ENCODE measurements at regions not wholly inside any gene's neighbourhood (a gene's known extent, or its start where the extent isn't known, plus 50 kb on each side); places are given as distances from the start of the nearest gene placed in this dataset.
A peak's percentile ranks its signal among the peaks of the same experiment; 100 is the strongest.

DNA sequence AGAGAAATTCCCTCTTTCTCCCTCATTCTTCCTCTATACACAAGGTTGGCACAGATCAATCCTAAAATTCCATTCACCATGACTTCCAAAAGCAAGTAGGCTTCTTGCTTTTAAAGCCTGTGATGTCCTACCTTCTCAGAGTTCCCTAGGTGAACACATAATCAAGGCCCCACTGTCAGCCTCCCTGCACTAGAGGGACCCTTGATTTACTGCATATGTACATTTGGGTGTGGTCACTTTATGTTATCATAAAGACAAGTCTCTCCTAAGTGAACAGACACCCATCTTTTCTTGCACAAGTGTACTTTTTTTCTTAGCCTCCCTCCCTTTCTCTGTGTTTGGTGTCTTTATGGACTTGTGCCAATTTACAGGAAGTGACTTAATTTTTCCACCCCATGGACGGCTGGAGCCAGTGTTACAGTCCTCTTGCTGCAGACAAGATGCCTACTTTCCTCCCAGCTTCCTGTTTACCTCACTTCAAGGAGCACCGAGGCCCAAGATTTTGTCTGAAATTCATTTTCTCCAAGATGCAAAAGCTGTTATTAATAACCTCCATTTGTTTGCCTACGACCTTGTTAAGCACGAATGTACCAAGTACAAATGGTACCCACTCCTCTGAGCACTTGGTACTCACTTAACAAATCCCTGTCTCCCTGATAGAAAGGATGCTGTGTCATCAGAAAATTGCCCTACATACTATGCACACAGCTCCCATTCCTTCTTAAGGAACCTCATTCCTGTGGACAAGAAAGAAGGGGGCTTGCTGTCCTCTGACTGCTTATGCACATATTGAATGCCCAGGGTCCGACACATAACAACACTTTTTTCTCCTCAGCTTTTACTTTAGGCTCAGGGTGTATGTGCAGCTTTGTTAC, 82.8 kb upstream of the SLC44A3 start:
- Histone ChIP-seq H4K20me1 (ENCODE audit: control insufficient read depth, extremely low read depth, insufficient read depth, low read length) (no peaks in the 10 kb centered on the region), H3K9ac (ENCODE audit: control insufficient read depth, extremely low read depth, insufficient read depth, low read length) (no peak overlapping the region), H3K79me2 (ENCODE audit: control insufficient read depth, insufficient read depth, low read length) (no peaks in the 10 kb centered on the region), H3K27me3 (ENCODE audit: control insufficient read depth, extremely low read depth, insufficient read depth, low read length) (no peaks in the 10 kb centered on the region), H3K9me3 (ENCODE audit: control insufficient read depth, low read depth, low read length) (no peaks in the 10 kb centered on the region), H3K9me1 (ENCODE audit: control insufficient read depth, extremely low read depth, insufficient read depth, low read length) (no peaks in the 10 kb centered on the region), H3K27ac (ENCODE audit: control insufficient read depth, insufficient read depth, low read length) (no peak overlapping the region), H2AFZ (ENCODE audit: control insufficient read depth, low read length) (no peak overlapping the region), H3K4me3 (ENCODE audit: control insufficient read depth in 2 of 3, extremely low read depth in 1 of 3, insufficient read depth in 2 of 3, low read depth in 1 of 3, low read length in 3 of 3) (no peak overlapping the region), H3K4me2 (ENCODE audit: control insufficient read depth, extremely low read depth, insufficient read depth, low read depth, low read length) (no peak overlapping the region), H3K36me3 (ENCODE audit: control insufficient read depth in 2 of 2, extremely low read depth in 1 of 2, insufficient read depth in 2 of 2, low read length in 2 of 2) (no peaks in the 10 kb centered on the region), H3K4me1 (ENCODE audit: control insufficient read depth, extremely low read depth, insufficient read depth, low read length) (peaks cover 45% of the 10 kb centered on the region)
- FAIRE-seq (peak; percentile 60), DNase-seq (ENCODE audit: low read depth, low spot score) (no peak)
- TF ChIP-seq EZH2 (IDR thresholded peaks at IDR 0.05; ENCODE audit: low read length) = no peak
- no peak for TF ChIP-seq CTCF (optimal IDR thresholded peaks at IDR 0.05 in 1 of 3, IDR thresholded peaks at IDR 0.05 in 1 of 3, conservative IDR thresholded peaks at IDR 0.05 in 1 of 3; ENCODE audit: extremely low read depth in 1 of 3, insufficient read depth in 2 of 3, low read length in 3 of 3)
- dilution Hi-C loops (cut with MboI; ENCODE audit: extremely low pct_ligation_motif_present, low sequenced_read_pairs) = no loop called here

DNA sequence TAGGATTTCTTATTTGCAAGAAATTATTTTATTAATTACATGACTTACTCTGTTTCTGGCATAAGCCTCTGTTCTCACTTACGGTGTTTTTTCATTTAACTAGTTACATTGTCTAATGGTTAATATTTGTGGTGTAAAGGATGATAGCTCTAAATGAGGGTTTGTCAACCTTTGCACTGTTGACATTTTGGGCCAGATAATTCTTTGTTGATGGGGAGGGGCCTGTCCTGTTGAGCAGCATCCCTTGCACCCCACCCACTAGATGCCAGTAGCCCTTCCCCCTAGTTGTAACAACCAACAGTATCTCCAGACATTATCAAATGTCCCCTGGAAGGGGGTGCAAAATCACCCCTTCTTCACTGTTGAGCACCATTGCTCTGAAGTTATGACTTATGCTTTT, 83.6 kb upstream of the SLC44A3 start:
- Histone ChIP-seq H3K4me2 (ENCODE audit: control insufficient read depth, extremely low read depth, insufficient read depth, low read depth, low read length) (no peak overlapping the region), H2AFZ (ENCODE audit: control insufficient read depth, low read length) (no peak overlapping the region), H3K79me2 (ENCODE audit: control insufficient read depth, insufficient read depth, low read length) (no peaks in the 10 kb centered on the region), H3K36me3 (ENCODE audit: control insufficient read depth in 2 of 2, extremely low read depth in 1 of 2, insufficient read depth in 2 of 2, low read length in 2 of 2) (no peaks in the 10 kb centered on the region), H3K27ac (ENCODE audit: control insufficient read depth, insufficient read depth, low read length) (no peak overlapping the region), H3K4me1 (ENCODE audit: control insufficient read depth, extremely low read depth, insufficient read depth, low read length) (peaks cover 52% of the 10 kb centered on the region), H3K4me3 (ENCODE audit: control insufficient read depth in 2 of 3, extremely low read depth in 1 of 3, insufficient read depth in 2 of 3, low read depth in 1 of 3, low read length in 3 of 3) (no peak overlapping the region), H3K9ac (ENCODE audit: control insufficient read depth, extremely low read depth, insufficient read depth, low read length) (no peak overlapping the region), H3K9me1 (ENCODE audit: control insufficient read depth, extremely low read depth, insufficient read depth, low read length) (no peaks in the 10 kb centered on the region), H4K20me1 (ENCODE audit: control insufficient read depth, extremely low read depth, insufficient read depth, low read length) (no peaks in the 10 kb centered on the region), H3K9me3 (ENCODE audit: control insufficient read depth, low read depth, low read length) (no peaks in the 10 kb centered on the region), H3K27me3 (ENCODE audit: control insufficient read depth, extremely low read depth, insufficient read depth, low read length) (no peaks in the 10 kb centered on the region)
- dilution Hi-C loops (cut with MboI; ENCODE audit: extremely low pct_ligation_motif_present, low sequenced_read_pairs) = no loop called here
- TF ChIP-seq EZH2 (IDR thresholded peaks at IDR 0.05; ENCODE audit: low read length) = no peak
- TF ChIP-seq CTCF (optimal IDR thresholded peaks at IDR 0.05 in 1 of 3, IDR thresholded peaks at IDR 0.05 in 1 of 3, conservative IDR thresholded peaks at IDR 0.05 in 1 of 3; ENCODE audit: extremely low read depth in 1 of 3, insufficient read depth in 2 of 3, low read length in 3 of 3) = no peak
- FAIRE-seq (no peak), DNase-seq (ENCODE audit: low read depth, low spot score) (no peak)
